Bronchial epithelial cell (primary cell): ENCODE measurements at regions not wholly inside any gene's neighbourhood (a gene's known extent, or its start where the extent isn't known, plus 50 kb on each side); places are given as distances from the start of the nearest gene placed in this dataset.

Source experiments
- DNase-seq: peaks from one replicate; pipeline ENCODE4 v3.0.0-alpha.2; 2010; ENCODE audit warnings: low read depth
- FAIRE-seq: peaks from 2 replicates; lab custom pipeline; 2011; peaks lifted over from hg19 to GRCh38; lab: Jason Lieb, UNC
- H3K27me3 ChIP-seq: 2 replicates; pipeline ENCODE4 v1.5.1; 2011; ENCODE audit warnings: low read length; ENCODE audit not compliant: control insufficient read depth, insufficient read depth
- H3K36me3 ChIP-seq: 2 replicates; pipeline ENCODE4 v1.5.1; 2011; ENCODE audit warnings: low read length; ENCODE audit not compliant: control insufficient read depth, insufficient read depth
- H3K4me3 ChIP-seq: 2 replicates; pipeline ENCODE4 v1.5.1; 2011; ENCODE audit warnings: mild to moderate bottlenecking, low read depth, low read length, control low read depth
- TF ChIP-seq, protein P1 (sequence below): IDR thresholded peaks from 2 replicates; pipeline ENCODE4 v1.5.1; 2011; ENCODE audit warnings: mild to moderate bottlenecking, moderate library complexity, low read length, control low read depth, inconsistent platforms; ENCODE audit not compliant: insufficient read depth, severe bottlenecking

DNA sequence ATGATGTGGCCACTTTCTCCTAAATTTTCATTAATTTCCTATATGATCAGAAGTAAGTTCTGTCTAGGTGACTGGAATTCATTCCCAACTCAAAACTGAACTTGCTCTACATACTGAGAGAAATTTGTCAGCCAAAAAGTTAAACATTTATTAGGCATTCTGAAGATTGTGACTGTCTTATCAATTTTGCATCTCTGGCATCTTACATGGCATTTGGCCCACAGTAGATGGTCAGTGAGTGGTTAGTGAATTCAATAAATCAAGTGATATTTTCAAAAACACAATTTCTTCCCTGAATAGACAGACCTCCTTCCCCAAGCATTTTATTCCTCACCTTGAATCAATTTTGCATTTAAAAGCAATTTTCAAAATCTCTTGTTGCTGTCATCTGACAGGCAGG is 363.2 kb upstream of the NBEA start:
- Histone ChIP-seq H3K27me3 (no peaks in the 10 kb centered on the region), H3K4me3 (no peak overlapping the region), H3K36me3 (no peaks in the 10 kb centered on the region)
- TF ChIP-seq, protein P1, sequence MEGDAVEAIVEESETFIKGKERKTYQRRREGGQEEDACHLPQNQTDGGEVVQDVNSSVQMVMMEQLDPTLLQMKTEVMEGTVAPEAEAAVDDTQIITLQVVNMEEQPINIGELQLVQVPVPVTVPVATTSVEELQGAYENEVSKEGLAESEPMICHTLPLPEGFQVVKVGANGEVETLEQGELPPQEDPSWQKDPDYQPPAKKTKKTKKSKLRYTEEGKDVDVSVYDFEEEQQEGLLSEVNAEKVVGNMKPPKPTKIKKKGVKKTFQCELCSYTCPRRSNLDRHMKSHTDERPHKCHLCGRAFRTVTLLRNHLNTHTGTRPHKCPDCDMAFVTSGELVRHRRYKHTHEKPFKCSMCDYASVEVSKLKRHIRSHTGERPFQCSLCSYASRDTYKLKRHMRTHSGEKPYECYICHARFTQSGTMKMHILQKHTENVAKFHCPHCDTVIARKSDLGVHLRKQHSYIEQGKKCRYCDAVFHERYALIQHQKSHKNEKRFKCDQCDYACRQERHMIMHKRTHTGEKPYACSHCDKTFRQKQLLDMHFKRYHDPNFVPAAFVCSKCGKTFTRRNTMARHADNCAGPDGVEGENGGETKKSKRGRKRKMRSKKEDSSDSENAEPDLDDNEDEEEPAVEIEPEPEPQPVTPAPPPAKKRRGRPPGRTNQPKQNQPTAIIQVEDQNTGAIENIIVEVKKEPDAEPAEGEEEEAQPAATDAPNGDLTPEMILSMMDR, result no peak
- FAIRE-seq (no peak), DNase-seq (no peak)

DNA sequence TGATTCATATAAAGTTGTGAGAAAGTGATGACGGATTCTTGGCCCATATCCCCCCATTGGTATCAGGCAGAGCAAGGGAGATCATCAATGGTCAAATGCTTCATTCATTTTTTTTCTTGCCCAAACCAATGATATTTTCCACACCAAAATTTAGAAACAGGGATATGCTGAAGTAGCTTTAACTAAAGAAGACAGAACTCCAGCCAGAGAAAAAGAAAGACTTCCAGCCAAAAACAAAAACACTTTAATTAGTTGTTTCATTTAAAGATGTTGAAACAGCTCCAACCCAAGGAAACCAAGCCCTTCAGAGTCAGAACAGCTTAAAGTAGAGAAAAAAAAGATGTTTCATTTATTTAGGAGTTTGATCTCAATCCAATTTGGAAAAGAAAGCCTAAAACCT is 358.9 kb upstream of the NBEA start:
- no peak for FAIRE-seq
- TF ChIP-seq, protein P1, result no peak
- no peaks in the 10 kb centered on the region for H3K36me3 ChIP-seq
- no peak for DNase-seq
- no peaks in the 10 kb centered on the region for H3K27me3 ChIP-seq
- no peak overlapping the region for H3K4me3 ChIP-seq

DNA sequence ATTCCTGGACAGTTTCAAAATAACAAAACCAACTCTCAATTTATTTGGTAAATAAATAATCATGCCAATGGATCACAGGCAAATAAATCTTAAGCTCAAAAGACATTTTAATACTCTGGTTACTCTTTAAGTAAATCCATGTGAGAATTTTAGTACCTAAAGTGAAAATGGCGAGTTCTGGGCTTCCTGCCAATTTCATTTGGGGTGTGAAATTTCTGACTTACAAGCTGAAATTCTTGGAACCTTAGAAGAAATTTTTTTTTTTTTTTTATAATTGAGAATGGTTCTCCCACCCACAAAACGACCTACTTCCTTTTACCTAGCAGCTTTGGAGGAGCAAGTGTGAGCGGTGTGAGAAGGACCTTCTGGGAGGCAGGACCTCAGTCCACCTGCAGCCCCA is 354.5 kb upstream of the NBEA start:
- DNase-seq, result no peak
- Histone ChIP-seq H3K4me3 (no peak overlapping the region), H3K27me3 (no peaks in the 10 kb centered on the region), H3K36me3 (no peaks in the 10 kb centered on the region)
- no peak for FAIRE-seq
- TF ChIP-seq, protein P1, result no peak

DNA sequence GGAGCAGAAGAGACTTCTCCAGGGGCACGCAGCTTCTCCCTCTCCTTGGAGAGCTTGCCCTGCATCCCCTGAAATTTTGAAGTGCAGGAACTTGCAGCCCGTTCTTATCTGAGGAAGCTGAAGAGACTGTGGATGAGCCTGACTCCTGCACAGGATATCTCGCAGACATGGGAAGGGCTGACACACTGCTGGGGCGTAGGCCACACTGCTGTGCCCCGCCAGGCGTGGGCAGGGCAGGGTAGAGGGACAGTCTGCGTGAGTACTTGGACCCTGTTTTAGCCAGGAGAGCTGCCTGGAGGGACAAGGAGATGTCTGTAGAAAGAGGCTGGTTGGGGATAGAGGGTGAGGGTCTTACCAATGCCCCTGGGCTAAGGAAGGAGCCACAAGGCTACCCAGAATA is 353.7 kb upstream of the NBEA start:
- Histone ChIP-seq H3K4me3 (no peak overlapping the region), H3K36me3 (no peaks in the 10 kb centered on the region), H3K27me3 (no peaks in the 10 kb centered on the region)
- peak; percentile 58 for FAIRE-seq
- TF ChIP-seq, protein P1, result no peak
- no peak for DNase-seq

DNA sequence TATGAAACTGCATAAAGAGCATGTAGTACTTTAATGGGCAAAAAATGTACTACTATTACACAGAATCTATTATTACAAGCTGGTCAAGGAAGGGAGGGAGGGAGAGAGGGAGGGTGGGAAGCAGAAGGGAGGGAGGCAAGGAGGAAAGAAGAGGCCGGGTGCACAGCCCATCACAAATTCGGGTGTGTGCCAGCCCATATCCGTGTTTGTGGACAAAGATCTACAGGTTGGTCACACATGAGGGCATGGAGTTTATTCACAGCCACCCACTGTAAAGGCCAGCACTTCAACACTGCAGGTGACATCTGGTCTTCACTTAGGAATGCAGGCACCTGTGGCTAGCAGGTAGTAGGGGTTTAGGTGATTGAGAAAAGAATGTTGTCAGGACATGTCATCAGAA is 352.5 kb upstream of the NBEA start:
- DNase-seq (no peak), FAIRE-seq (no peak)
- TF ChIP-seq, protein P1, result no peak
- Histone ChIP-seq H3K4me3 (no peak overlapping the region), H3K36me3 (no peaks in the 10 kb centered on the region), H3K27me3 (no peaks in the 10 kb centered on the region)

DNA sequence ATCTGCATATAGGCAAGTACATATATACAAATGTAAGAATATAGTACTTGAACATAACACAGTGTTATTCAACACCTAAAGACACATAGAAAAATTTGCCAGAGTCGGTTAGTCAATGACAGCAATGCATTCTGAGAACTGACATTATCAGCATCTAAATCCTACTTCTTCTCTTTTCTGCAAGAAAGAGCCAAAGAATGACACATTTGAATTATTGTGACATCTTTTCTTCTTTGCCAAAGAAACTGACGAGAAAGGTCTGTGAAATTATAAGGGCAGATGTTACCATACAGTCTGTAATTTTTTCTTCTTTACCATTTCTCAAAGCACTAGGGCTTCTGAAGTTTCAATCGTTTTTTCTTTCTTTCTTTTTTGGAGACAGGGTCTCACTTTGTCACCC is 350.9 kb upstream of the NBEA start:
- FAIRE-seq, result no peak
- H3K36me3 ChIP-seq, result no peaks in the 10 kb centered on the region
- TF ChIP-seq, protein P1, result no peak
- no peak overlapping the region for H3K4me3 ChIP-seq
- no peak for DNase-seq
- H3K27me3 ChIP-seq, result no peaks in the 10 kb centered on the region
